ENCODE measurements at regions not wholly inside any gene's neighbourhood (a gene's known extent, or its start where the extent isn't known, plus 50 kb on each side); places are given as distances from the start of the nearest gene placed in this dataset.

DNA sequence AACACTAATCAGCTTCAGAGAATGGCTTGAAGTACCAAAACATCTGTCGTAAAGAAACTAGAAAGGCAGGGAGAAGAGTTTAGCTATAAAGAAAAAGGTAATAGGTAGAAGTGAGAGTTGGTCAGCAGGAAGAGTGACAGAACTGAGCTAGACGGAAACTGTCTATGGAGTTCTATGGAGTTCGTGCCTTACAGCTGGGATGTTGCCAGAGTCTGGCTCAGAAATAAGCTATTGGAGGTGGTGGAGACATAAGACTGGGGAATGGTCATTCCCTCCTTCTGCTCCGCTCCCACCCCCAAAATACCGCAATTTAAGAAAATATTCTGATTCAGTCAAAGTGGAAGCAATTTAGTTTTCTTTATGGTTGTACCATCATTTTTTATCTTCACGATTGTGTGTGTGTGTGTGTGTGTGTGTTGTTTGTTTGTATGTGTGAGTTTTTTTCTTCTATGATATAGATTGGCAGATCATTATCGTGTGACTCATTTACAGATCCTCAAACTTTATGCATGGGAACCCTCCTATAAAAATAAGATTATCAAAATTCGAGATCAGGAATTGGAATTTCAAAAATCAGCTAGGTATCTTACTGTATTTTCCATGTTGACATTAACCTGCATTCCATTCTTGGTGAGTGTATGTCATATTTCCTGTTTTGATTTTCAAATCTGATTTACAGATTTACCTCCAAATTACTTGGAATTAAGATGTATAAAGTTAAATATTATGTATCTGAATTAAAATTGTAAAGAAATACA lies 79.0 kb downstream of the HSPA13 start:
- TF ChIP-seq EZH2 (IDR thresholded peaks at IDR 0.05; ENCODE audit: borderline replicate concordance, insufficient read depth, low read length, poor library complexity, severe bottlenecking): no peak
- TF ChIP-seq, protein P1, sequence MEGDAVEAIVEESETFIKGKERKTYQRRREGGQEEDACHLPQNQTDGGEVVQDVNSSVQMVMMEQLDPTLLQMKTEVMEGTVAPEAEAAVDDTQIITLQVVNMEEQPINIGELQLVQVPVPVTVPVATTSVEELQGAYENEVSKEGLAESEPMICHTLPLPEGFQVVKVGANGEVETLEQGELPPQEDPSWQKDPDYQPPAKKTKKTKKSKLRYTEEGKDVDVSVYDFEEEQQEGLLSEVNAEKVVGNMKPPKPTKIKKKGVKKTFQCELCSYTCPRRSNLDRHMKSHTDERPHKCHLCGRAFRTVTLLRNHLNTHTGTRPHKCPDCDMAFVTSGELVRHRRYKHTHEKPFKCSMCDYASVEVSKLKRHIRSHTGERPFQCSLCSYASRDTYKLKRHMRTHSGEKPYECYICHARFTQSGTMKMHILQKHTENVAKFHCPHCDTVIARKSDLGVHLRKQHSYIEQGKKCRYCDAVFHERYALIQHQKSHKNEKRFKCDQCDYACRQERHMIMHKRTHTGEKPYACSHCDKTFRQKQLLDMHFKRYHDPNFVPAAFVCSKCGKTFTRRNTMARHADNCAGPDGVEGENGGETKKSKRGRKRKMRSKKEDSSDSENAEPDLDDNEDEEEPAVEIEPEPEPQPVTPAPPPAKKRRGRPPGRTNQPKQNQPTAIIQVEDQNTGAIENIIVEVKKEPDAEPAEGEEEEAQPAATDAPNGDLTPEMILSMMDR (IDR thresholded peaks at IDR 0.05; ENCODE audit: poor library complexity, severe bottlenecking): no peak
- no peak for TF ChIP-seq POLR2AphosphoS5 (IDR thresholded peaks at IDR 0.05)
- no peak for TF ChIP-seq TAF1 (IDR thresholded peaks at IDR 0.05; ENCODE audit: low read depth)
- no peak for TF ChIP-seq EP300 (conservative IDR thresholded peaks at IDR 0.05; ENCODE audit: poor library complexity, severe bottlenecking)
- no peak for TF ChIP-seq MXI1 (conservative IDR thresholded peaks at IDR 0.05; ENCODE audit: poor library complexity, severe bottlenecking)
- TF ChIP-seq, protein P2, sequence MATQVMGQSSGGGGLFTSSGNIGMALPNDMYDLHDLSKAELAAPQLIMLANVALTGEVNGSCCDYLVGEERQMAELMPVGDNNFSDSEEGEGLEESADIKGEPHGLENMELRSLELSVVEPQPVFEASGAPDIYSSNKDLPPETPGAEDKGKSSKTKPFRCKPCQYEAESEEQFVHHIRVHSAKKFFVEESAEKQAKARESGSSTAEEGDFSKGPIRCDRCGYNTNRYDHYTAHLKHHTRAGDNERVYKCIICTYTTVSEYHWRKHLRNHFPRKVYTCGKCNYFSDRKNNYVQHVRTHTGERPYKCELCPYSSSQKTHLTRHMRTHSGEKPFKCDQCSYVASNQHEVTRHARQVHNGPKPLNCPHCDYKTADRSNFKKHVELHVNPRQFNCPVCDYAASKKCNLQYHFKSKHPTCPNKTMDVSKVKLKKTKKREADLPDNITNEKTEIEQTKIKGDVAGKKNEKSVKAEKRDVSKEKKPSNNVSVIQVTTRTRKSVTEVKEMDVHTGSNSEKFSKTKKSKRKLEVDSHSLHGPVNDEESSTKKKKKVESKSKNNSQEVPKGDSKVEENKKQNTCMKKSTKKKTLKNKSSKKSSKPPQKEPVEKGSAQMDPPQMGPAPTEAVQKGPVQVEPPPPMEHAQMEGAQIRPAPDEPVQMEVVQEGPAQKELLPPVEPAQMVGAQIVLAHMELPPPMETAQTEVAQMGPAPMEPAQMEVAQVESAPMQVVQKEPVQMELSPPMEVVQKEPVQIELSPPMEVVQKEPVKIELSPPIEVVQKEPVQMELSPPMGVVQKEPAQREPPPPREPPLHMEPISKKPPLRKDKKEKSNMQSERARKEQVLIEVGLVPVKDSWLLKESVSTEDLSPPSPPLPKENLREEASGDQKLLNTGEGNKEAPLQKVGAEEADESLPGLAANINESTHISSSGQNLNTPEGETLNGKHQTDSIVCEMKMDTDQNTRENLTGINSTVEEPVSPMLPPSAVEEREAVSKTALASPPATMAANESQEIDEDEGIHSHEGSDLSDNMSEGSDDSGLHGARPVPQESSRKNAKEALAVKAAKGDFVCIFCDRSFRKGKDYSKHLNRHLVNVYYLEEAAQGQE (IDR thresholded peaks at IDR 0.05; ENCODE audit: borderline replicate concordance): no peak

Data from neural cell (in vitro differentiated cells).